ENCODE measurements at regions not wholly inside any gene's neighbourhood (a gene's known extent, or its start where the extent isn't known, plus 50 kb on each side); places are given as distances from the start of the nearest gene placed in this dataset.
"Not testable (repeated sequence)": the region's sequence is repeated elsewhere in the genome, so short reads cannot be mapped to it uniquely, and the experiment has no call there.

DNA sequence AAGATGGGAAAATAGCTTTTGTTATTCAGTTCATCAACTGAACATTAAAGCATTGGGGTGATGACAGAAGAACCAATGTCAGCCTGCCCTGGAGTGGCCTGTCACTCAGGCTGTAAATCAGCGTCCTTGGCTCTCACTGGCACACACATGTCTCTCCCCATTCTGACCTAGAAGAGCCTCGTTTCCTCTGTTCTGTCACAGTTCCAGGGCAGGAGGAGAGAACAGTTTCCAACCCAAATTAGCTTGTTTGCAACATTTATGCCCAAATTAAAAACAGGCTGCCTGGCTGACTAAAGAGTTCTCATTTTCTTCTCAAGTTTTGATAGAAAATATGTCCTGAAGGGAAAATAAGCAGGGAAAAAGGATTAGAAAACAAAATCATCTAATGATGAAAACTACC lies 520.1 kb downstream of the CHSY3 start:
- H3K27me3 ChIP-seq: no peaks in the 10 kb centered on the region
- no peak for DNase-seq
- H3K36me3 ChIP-seq: no peaks in the 10 kb centered on the region
- TF ChIP-seq, protein P1, sequence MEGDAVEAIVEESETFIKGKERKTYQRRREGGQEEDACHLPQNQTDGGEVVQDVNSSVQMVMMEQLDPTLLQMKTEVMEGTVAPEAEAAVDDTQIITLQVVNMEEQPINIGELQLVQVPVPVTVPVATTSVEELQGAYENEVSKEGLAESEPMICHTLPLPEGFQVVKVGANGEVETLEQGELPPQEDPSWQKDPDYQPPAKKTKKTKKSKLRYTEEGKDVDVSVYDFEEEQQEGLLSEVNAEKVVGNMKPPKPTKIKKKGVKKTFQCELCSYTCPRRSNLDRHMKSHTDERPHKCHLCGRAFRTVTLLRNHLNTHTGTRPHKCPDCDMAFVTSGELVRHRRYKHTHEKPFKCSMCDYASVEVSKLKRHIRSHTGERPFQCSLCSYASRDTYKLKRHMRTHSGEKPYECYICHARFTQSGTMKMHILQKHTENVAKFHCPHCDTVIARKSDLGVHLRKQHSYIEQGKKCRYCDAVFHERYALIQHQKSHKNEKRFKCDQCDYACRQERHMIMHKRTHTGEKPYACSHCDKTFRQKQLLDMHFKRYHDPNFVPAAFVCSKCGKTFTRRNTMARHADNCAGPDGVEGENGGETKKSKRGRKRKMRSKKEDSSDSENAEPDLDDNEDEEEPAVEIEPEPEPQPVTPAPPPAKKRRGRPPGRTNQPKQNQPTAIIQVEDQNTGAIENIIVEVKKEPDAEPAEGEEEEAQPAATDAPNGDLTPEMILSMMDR (IDR thresholded peaks at IDR 0.05; ENCODE audit: low read depth, low read length): no peak
- no peak overlapping the region for H3K4me3 ChIP-seq (ENCODE audit: low read depth, low read length)
- no peaks in the 10 kb centered on the region; the same call in 1 of the 2 replicates for H3K9me3 ChIP-seq
- H3K4me1 ChIP-seq: no peaks in the 10 kb centered on the region

DNA sequence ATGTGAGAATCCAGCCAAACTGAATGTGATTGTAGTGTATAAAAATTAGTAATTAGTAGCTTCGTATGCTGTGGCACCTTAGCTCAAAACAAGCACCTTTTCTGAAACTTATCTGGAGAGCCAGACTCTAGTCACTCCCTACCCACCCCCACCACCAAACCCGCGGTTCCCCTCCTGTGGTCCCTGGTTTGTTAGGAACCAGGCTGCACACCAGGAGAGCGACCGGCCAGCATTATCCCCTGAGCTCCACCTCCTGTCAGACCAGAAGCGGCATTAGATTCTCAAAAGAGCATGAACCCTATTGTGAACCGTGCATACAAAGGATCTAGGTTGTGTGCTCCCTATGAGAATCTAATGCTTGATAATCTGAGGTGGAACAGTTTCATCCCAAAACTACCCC lies 498.6 kb downstream of the CHSY3 start:
- DNase-seq: no peak
- Histone ChIP-seq H3K4me1 (no peaks in the 10 kb centered on the region), H3K36me3 (no peaks in the 10 kb centered on the region), H3K4me3 (ENCODE audit: low read depth, low read length) (no peak overlapping the region), H3K27me3 (no peaks in the 10 kb centered on the region), H3K9me3 (no peaks in the 10 kb centered on the region)
- TF ChIP-seq, protein P1 (IDR thresholded peaks at IDR 0.05; ENCODE audit: low read depth, low read length): no peak

DNA sequence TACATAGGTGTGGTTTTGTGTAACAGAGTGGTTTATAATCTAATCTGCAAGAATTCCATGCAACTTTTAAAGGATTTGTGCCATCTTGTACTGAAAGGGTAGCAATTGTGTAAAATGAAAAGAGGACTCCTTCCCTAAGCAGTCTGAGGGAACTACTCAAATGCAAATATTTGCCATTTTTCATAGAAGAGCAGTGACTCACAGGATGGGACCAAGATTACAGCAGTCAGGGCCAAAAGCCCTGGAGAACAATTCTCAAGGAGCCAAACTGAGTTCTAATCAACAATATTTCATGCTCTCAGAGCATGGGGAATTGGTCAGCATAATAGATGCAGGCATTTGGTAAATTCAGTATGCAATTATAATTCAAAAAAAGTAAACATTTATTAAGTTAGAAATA lies 495.8 kb downstream of the CHSY3 start:
- no peak for DNase-seq

DNA sequence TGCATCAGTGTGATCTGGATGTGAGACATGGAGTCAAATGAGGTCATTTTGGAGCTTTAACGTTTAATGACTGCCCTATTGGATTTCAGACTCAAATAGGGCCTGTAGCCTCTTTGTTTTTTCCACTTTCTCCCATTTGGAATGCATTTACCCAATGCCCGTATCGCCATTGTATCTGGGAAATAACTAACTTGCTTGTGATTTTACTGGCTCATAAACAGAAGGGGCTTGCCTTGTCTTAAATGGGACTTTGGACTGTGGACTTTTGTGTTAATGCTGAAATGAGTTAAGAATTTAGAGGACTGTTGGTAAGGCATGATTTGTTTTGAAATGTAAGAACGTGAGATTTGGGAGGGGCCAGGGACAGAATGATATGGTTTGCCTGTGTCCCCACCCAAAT lies 494.6 kb downstream of the CHSY3 start:
- TF ChIP-seq, protein P1 (IDR thresholded peaks at IDR 0.05; ENCODE audit: low read depth, low read length): no peak
- Histone ChIP-seq H3K36me3 (no peaks in the 10 kb centered on the region; the same call in 1 of the 2 replicates), H3K9me3 (no peaks in the 10 kb centered on the region), H3K4me1 (no peaks in the 10 kb centered on the region), H3K27me3 (no peaks in the 10 kb centered on the region), H3K4me3 (ENCODE audit: low read depth, low read length) (no peak overlapping the region)
- DNase-seq: no peak

More for the DNA sequence above, 495.8 kb downstream of the CHSY3 start:
- no peaks in the 10 kb centered on the region; the same call in 1 of the 2 replicates for H3K36me3 ChIP-seq
- H3K9me3 ChIP-seq: no peaks in the 10 kb centered on the region
- TF ChIP-seq, protein P1 (IDR thresholded peaks at IDR 0.05; ENCODE audit: low read depth, low read length): no peak
- no peak overlapping the region for H3K4me3 ChIP-seq (ENCODE audit: low read depth, low read length)
- no peaks in the 10 kb centered on the region for H3K27me3 ChIP-seq
- H3K4me1 ChIP-seq: no peaks in the 10 kb centered on the region

DNA sequence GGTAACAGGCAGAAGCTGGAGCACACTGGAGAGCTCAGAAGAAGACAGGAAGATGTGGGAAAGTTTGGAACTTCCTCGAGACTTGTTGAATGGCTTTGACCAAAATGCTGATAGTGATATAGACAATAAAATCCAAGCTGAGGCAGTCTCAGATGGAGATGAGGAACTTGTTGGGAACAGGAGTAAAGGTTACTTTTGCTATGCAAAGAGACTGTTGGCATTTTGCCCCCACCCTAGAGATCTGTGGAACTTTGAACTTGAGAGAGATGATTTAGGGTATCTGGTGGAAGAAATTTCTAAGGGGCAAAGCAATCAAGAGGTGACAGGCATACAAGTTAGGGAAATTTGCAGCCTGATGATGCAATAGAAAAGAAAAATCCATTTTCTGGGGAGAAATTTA lies 493.5 kb downstream of the CHSY3 start:
- H3K9me3 ChIP-seq; H3K27me3 ChIP-seq; H3K36me3 ChIP-seq; DNase-seq; H3K4me3 ChIP-seq (ENCODE audit: low read depth, low read length); H3K4me1 ChIP-seq: not testable (repeated sequence)

DNA sequence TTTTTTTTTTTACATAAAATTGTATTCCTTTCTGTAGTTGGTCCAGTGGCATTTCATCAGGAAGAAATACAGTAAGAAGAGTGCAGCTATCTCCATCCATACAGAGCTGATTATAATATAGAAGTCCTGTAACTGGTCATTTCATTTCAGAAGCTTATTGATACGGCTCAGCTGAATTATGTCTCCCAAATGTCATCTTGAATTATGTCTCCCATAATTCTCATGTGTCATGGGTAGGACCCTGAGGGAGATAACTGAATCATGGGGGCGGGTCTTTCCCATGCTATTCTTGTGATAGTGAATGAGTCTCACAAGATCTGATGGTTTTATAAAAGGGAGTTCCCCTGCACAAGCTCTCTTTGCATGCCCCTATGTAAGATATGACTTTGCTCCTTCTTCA lies 492.9 kb downstream of the CHSY3 start:
- Histone ChIP-seq H3K9me3 (no peaks in the 10 kb centered on the region), H3K27me3 (no peaks in the 10 kb centered on the region), H3K4me1 (no peaks in the 10 kb centered on the region), H3K36me3 (no peaks in the 10 kb centered on the region; the same call in 1 of the 2 replicates), H3K4me3 (ENCODE audit: low read depth, low read length) (no peak overlapping the region)
- TF ChIP-seq, protein P1 (IDR thresholded peaks at IDR 0.05; ENCODE audit: low read depth, low read length): no peak
- DNase-seq: no peak

DNA sequence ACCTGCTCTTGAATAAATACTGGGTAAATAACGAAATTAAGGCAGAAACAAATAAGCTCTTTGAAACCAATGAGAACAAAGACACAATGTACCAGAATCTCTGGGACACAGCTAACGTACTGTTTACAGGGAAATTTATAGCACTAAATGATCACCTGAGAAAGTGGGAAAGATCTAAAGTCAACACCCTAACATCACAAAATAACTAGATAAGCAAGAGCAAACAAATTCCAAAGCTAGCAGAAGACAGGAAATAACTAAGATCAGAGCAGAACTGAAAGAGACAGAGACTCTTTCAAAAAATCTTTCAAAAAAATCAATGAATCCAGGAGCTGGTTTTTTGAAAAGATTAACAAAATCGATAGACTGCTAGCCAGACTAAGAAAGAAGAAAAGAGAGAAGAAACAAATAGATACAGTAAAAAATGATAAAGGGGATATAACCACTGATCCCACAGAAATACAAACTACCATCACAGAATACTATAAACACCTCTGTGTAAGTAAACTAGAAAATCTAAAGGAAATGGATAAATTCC lies 487.5 kb downstream of the CHSY3 start:
- not testable (repeated sequence) for DNase-seq; H3K9me3 ChIP-seq; H3K36me3 ChIP-seq; H3K27me3 ChIP-seq; H3K4me3 ChIP-seq (ENCODE audit: low read depth, low read length); H3K4me1 ChIP-seq

All from BE2C (cell line).